GM10248 (cell line): ENCODE measurements at regions not wholly inside any gene's neighbourhood (a gene's known extent, or its start where the extent isn't known, plus 50 kb on each side); places are given as distances from the start of the nearest gene placed in this dataset.

Source experiments
- CTCF ChIA-PET: fragments of 300-600 bp; sonication (Branson Sonifier 250); formaldehyde crosslinking; extraction: SDS; loops from one replicate; lab custom pipeline; 2021; ENCODE audit warnings: antibody characterized with exemption; lab: Yijun Ruan, JAX
- POLR2A ChIA-PET: fragments of 350-650 bp; sonication (Branson Sonifier 250); formaldehyde crosslinking; extraction: SDS; loops from one replicate; lab custom pipeline; 2020; ENCODE audit warnings: antibody characterized with exemption; lab: Yijun Ruan, JAX
- DNase-seq: peaks from one replicate; pipeline ENCODE4 v3.0.0; 2012; ENCODE audit errors: extremely low spot score
- CTCF ChIP-seq: IDR thresholded peaks from 2 replicates; pipeline ENCODE4 v1.5.1; 2012; ENCODE audit warnings: mild to moderate bottlenecking, low read depth; ENCODE audit errors: extremely low read depth, missing control alignments, control extremely low read depth

- ChIA-PET CTCF (interaction anchor here (0.6 to 8.6 kb wide), 4 partner anchors 10 to 61 kb away, joined by 3 to 74 read pairs (median 3); no protein-coding TSS in a partner anchor), POLR2A (no interaction called here)
- DNase-seq, result no peak
- no peak for TF ChIP-seq CTCF
Measured at GRCh38 chr16:85262558-85263238, 150.4 kb upstream of the CIBAR2 start.

- ChIA-PET CTCF (interaction anchor here (0.6 to 8.6 kb wide), 5 partner anchors 10 to 61 kb away, joined by 3 to 74 read pairs (median 3); no protein-coding TSS in a partner anchor), POLR2A (no interaction called here)
- DNase-seq, result no peak
- no peak for TF ChIP-seq CTCF
Measured at GRCh38 chr16:85263239-85263585, 150.9 kb upstream of the CIBAR2 start.

- ChIA-PET CTCF (interaction anchor here (1.2 to 8.6 kb wide), 4 partner anchors 10 to 156 kb away, joined by 3 to 74 read pairs (median 14); no protein-coding TSS in a partner anchor), POLR2A (no interaction called here)
- no peak for DNase-seq
- TF ChIP-seq CTCF, result no peak
Measured at GRCh38 chr16:85264752-85265151, 152.5 kb upstream of the CIBAR2 start.

- CTCF ChIA-PET, result interaction anchor here (4.5 to 8.6 kb wide), 2 partner anchors 10 to 12 kb away, joined by 25 to 74 read pairs; no protein-coding TSS in a partner anchor
- TF ChIP-seq CTCF, result no peak
- POLR2A ChIA-PET, result no interaction called here
- no peak for DNase-seq
Measured at GRCh38 chr16:85265161-85265784, 153.0 kb upstream of the CIBAR2 start.

- DNase-seq, result no peak
- POLR2A ChIA-PET, result no interaction called here
- TF ChIP-seq CTCF, result no peak
- CTCF ChIA-PET, result interaction anchor here (1.7 to 8.6 kb wide), 3 partner anchors 9 to 151 kb away, joined by 4 to 74 read pairs (median 25); no protein-coding TSS in a partner anchor
Measured at GRCh38 chr16:85265810-85266209, 153.5 kb upstream of the CIBAR2 start.

- TF ChIP-seq CTCF, result no peak
- ChIA-PET POLR2A (no interaction called here), CTCF (interaction anchor here (1.1 to 8.6 kb wide), 5 partner anchors 8 to 342 kb away, joined by 3 to 74 read pairs (median 4); no protein-coding TSS in a partner anchor)
- no peak for DNase-seq
Measured at GRCh38 chr16:85266857-85267256, 154.6 kb upstream of the CIBAR2 start.
